ENCODE measurements at regions not wholly inside any gene's neighbourhood (a gene's known extent, or its start where the extent isn't known, plus 50 kb on each side); places are given as distances from the start of the nearest gene placed in this dataset.

GRCh38 chr7:114021135-114021534 lies 102.3 kb upstream of the PPP1R3A start (continued):
- TF ChIP-seq, protein P1, sequence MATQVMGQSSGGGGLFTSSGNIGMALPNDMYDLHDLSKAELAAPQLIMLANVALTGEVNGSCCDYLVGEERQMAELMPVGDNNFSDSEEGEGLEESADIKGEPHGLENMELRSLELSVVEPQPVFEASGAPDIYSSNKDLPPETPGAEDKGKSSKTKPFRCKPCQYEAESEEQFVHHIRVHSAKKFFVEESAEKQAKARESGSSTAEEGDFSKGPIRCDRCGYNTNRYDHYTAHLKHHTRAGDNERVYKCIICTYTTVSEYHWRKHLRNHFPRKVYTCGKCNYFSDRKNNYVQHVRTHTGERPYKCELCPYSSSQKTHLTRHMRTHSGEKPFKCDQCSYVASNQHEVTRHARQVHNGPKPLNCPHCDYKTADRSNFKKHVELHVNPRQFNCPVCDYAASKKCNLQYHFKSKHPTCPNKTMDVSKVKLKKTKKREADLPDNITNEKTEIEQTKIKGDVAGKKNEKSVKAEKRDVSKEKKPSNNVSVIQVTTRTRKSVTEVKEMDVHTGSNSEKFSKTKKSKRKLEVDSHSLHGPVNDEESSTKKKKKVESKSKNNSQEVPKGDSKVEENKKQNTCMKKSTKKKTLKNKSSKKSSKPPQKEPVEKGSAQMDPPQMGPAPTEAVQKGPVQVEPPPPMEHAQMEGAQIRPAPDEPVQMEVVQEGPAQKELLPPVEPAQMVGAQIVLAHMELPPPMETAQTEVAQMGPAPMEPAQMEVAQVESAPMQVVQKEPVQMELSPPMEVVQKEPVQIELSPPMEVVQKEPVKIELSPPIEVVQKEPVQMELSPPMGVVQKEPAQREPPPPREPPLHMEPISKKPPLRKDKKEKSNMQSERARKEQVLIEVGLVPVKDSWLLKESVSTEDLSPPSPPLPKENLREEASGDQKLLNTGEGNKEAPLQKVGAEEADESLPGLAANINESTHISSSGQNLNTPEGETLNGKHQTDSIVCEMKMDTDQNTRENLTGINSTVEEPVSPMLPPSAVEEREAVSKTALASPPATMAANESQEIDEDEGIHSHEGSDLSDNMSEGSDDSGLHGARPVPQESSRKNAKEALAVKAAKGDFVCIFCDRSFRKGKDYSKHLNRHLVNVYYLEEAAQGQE (IDR thresholded peaks at IDR 0.05; ENCODE audit: low read depth): no peak
- no peak for TF ChIP-seq EGR1 (IDR thresholded peaks at IDR 0.05; ENCODE audit: low read depth)
- TF ChIP-seq EZH2phosphoT487 (IDR thresholded peaks at IDR 0.05; ENCODE audit: borderline replicate concordance): no peak
- TF ChIP-seq SIN3A (IDR thresholded peaks at IDR 0.05; ENCODE audit: low read depth): no peak
- no peak for TF ChIP-seq ZBTB33 (IDR thresholded peaks at IDR 0.05; ENCODE audit: extremely low read depth, insufficient replicate concordance, low read length)

- no peaks in the 10 kb centered on the region for H3K4me1 ChIP-seq (ENCODE audit: control insufficient read depth in 1 of 2, insufficient read depth in 2 of 2, low read length in 2 of 2)
- no peaks in the 10 kb centered on the region for H3K9me2 ChIP-seq (ENCODE audit: insufficient read depth)
- no peak overlapping the region for H2AFZ ChIP-seq (ENCODE audit: low read depth, low read length, poor library complexity, severe bottlenecking)
- ATAC-seq: no peak
- H3K4me3 ChIP-seq (replicated peaks in 1 of 2; ENCODE audit: low read depth in 1 of 2, low read length in 2 of 2): no peak overlapping the region
- ChIA-PET RAD21 (ENCODE audit: low non-redundant PET in 1 of 2, low total read pairs in 2 of 2, uncharacterized antibody in 2 of 2, unreplicated experiment in 2 of 2) (no interaction called here), CTCF (no interaction called here), POLR2A (no interaction called here)
- H4K20me1 ChIP-seq (ENCODE audit: insufficient read depth): no peaks in the 10 kb centered on the region
- no peaks in the 10 kb centered on the region for H3K27me3 ChIP-seq (ENCODE audit: insufficient read depth, low read length)
- no peak overlapping the region for H3K9ac ChIP-seq (ENCODE audit: low read length)
- no peak overlapping the region for H3K27ac ChIP-seq (ENCODE audit: low read depth, low read length)
- TF ChIP-seq ATF3 (IDR thresholded peaks at IDR 0.05) (no peak), YY1 (IDR thresholded peaks at IDR 0.05; ENCODE audit: extremely low read depth, insufficient replicate concordance, low read depth, low read length) (no peak), ZFX (IDR thresholded peaks at IDR 0.05) (no peak)
- TF ChIP-seq, protein P2, sequence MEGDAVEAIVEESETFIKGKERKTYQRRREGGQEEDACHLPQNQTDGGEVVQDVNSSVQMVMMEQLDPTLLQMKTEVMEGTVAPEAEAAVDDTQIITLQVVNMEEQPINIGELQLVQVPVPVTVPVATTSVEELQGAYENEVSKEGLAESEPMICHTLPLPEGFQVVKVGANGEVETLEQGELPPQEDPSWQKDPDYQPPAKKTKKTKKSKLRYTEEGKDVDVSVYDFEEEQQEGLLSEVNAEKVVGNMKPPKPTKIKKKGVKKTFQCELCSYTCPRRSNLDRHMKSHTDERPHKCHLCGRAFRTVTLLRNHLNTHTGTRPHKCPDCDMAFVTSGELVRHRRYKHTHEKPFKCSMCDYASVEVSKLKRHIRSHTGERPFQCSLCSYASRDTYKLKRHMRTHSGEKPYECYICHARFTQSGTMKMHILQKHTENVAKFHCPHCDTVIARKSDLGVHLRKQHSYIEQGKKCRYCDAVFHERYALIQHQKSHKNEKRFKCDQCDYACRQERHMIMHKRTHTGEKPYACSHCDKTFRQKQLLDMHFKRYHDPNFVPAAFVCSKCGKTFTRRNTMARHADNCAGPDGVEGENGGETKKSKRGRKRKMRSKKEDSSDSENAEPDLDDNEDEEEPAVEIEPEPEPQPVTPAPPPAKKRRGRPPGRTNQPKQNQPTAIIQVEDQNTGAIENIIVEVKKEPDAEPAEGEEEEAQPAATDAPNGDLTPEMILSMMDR (IDR thresholded peaks at IDR 0.05 in 2 of 3, conservative IDR thresholded peaks at IDR 0.05 in 1 of 3; ENCODE audit: borderline replicate concordance in 1 of 3, insufficient read depth in 1 of 3, low read depth in 2 of 3, low read length in 2 of 3): no peak
- H3K9me3 ChIP-seq (ENCODE audit: control insufficient read depth in 1 of 2, insufficient read depth in 1 of 2, low read depth in 1 of 2, low read length in 2 of 2): no peaks in the 10 kb centered on the region
- no peak for DNase-seq (ENCODE audit: low read depth, low spot score)
- H3K79me2 ChIP-seq (ENCODE audit: insufficient read depth, low read length): no peaks in the 10 kb centered on the region
- intact Hi-C loops (cut with micrococcal nuclease): no loop called here
- H3K36me3 ChIP-seq (ENCODE audit: control insufficient read depth in 1 of 2, insufficient read depth in 2 of 2, low read length in 2 of 2): no peaks in the 10 kb centered on the region
- H3K4me2 ChIP-seq (ENCODE audit: low read length): no peak overlapping the region
- BruUV-seq (replicated peaks): no TSS peak
These were observed 89.9 kb upstream of the PPP1R3A start for GRCh38 chr7:114008696-114009095.

All from HCT116 (cell line).